ENCODE measurements at regions not wholly inside any gene's neighbourhood (a gene's known extent, or its start where the extent isn't known, plus 50 kb on each side); places are given as distances from the start of the nearest gene placed in this dataset.

DNA sequence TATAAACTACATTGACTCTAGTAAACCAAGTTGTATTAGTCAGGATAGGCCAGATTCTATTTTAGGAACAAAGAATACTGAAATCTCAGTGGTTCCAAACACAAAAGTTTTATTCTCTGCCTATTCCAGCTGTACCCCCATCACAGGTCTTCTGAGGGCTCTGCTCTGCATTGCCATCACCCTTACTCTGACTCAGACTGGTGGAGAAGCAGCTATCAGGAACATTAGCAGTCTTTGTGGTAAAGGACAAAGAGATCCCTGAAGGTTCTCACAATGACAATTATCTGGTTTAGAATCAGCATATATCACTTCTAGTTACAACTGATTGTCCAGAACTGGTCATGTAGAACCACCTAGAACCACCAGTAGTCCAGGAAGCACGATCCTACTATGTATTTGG is 251.1 kb downstream of the GLUD2 start:
- Histone ChIP-seq H3K4me3 (no peak overlapping the region), H3K79me2 (no peaks in the 10 kb centered on the region), H3K9me2 (replicated peaks; ENCODE audit: insufficient read depth) (no peaks in the 10 kb centered on the region), H4K20me1 (ENCODE audit: insufficient read depth, poor library complexity, severe bottlenecking) (no peaks in the 10 kb centered on the region), H3K27ac (no peak overlapping the region), H3K4me1 (ENCODE audit: insufficient read depth) (no peaks in the 10 kb centered on the region), H3K9me3 (ENCODE audit: low read depth) (no peaks in the 10 kb centered on the region), H3K4me2 (no peak overlapping the region), H3K36me3 (replicated peaks; ENCODE audit: insufficient read depth, low read depth) (no peaks in the 10 kb centered on the region), H3K27me3 (no peaks in the 10 kb centered on the region), H2AFZ (no peak overlapping the region)
- WGBS (ENCODE audit: low lambda C conversion rate, missing lambda C conversion rate): 66% methylated on average over 1 of the region's 1 CpG
- no peak for DNase-seq (ENCODE audit: low spot score)
- TF ChIP-seq, protein P1, sequence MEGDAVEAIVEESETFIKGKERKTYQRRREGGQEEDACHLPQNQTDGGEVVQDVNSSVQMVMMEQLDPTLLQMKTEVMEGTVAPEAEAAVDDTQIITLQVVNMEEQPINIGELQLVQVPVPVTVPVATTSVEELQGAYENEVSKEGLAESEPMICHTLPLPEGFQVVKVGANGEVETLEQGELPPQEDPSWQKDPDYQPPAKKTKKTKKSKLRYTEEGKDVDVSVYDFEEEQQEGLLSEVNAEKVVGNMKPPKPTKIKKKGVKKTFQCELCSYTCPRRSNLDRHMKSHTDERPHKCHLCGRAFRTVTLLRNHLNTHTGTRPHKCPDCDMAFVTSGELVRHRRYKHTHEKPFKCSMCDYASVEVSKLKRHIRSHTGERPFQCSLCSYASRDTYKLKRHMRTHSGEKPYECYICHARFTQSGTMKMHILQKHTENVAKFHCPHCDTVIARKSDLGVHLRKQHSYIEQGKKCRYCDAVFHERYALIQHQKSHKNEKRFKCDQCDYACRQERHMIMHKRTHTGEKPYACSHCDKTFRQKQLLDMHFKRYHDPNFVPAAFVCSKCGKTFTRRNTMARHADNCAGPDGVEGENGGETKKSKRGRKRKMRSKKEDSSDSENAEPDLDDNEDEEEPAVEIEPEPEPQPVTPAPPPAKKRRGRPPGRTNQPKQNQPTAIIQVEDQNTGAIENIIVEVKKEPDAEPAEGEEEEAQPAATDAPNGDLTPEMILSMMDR (IDR thresholded peaks at IDR 0.05; ENCODE audit: poor library complexity): no peak
- no peak for TF ChIP-seq EZH2 (IDR thresholded peaks at IDR 0.05; ENCODE audit: borderline replicate concordance)
- no peak for TF ChIP-seq EZH2phosphoT487 (IDR thresholded peaks at IDR 0.05; ENCODE audit: low read depth, severe bottlenecking, unreplicated experiment)

DNA sequence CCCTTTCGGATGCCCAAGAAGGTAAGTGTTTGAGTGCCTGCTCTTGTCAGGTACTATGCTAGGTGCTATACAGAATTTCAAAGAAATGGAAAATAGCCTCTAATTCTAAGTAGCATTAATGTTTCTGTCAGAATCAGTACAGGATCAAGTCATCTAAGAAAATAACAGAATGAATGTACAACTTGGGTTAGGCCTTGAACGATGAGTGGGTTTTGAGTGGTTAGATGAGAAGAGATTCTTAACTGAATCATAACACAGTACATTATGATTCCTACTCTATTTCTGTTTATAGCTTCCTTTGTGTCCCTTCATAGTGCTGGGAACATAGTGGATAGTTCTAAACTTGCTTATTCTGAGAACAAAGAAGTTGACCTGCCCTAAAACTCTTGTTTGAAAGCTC is 253.9 kb downstream of the GLUD2 start:
- Histone ChIP-seq H3K4me3 (no peak overlapping the region), H2AFZ (no peak overlapping the region), H4K20me1 (ENCODE audit: insufficient read depth, poor library complexity, severe bottlenecking) (no peaks in the 10 kb centered on the region), H3K79me2 (no peaks in the 10 kb centered on the region), H3K27me3 (no peaks in the 10 kb centered on the region), H3K9me3 (ENCODE audit: low read depth) (no peaks in the 10 kb centered on the region), H3K27ac (no peak overlapping the region), H3K4me2 (no peak overlapping the region), H3K4me1 (ENCODE audit: insufficient read depth) (no peaks in the 10 kb centered on the region), H3K36me3 (replicated peaks; ENCODE audit: insufficient read depth, low read depth) (no peaks in the 10 kb centered on the region), H3K9me2 (replicated peaks; ENCODE audit: insufficient read depth) (no peaks in the 10 kb centered on the region)
- no peak for DNase-seq (ENCODE audit: low spot score)
- 90% methylated on average over 2 of the region's 2 CpGs for WGBS (ENCODE audit: low lambda C conversion rate, missing lambda C conversion rate)
- TF ChIP-seq, protein P1 (IDR thresholded peaks at IDR 0.05; ENCODE audit: poor library complexity): no peak
- no peak for TF ChIP-seq EZH2phosphoT487 (IDR thresholded peaks at IDR 0.05; ENCODE audit: low read depth, severe bottlenecking, unreplicated experiment)
- no peak for TF ChIP-seq EZH2 (IDR thresholded peaks at IDR 0.05; ENCODE audit: borderline replicate concordance)

DNA sequence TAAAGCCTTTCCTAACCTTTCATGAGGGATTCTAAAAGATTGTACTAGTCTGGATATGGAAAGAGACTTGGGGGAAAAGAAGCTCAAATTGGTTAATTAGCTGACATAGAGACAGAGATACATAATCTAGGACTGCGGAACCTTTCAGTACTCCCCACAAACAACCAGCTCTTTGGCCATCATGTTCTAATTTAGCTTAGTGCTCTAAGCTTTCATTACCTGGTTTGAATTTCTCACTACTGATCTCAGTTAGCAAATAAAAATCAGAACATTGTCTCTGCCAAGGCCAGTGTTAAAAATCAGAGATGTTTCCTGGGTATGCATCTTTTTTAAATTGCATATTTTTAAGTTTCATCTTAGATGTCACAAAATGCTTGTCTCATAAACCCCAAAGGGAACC is 254.4 kb downstream of the GLUD2 start:
- Histone ChIP-seq H3K4me1 (ENCODE audit: insufficient read depth) (no peaks in the 10 kb centered on the region), H3K9me2 (replicated peaks; ENCODE audit: insufficient read depth) (no peaks in the 10 kb centered on the region), H3K27ac (no peak overlapping the region), H3K27me3 (no peaks in the 10 kb centered on the region), H3K79me2 (no peaks in the 10 kb centered on the region), H3K9me3 (ENCODE audit: low read depth) (no peaks in the 10 kb centered on the region), H3K4me2 (no peak overlapping the region), H4K20me1 (ENCODE audit: insufficient read depth, poor library complexity, severe bottlenecking) (no peaks in the 10 kb centered on the region), H3K36me3 (replicated peaks; ENCODE audit: insufficient read depth, low read depth) (no peaks in the 10 kb centered on the region), H3K4me3 (no peak overlapping the region), H2AFZ (no peak overlapping the region)
- DNase-seq (ENCODE audit: low spot score): no peak
- 96% methylated on average over 1 of the region's 1 CpG for WGBS (ENCODE audit: low lambda C conversion rate, missing lambda C conversion rate)
- TF ChIP-seq EZH2phosphoT487 (IDR thresholded peaks at IDR 0.05; ENCODE audit: low read depth, severe bottlenecking, unreplicated experiment): no peak

DNA sequence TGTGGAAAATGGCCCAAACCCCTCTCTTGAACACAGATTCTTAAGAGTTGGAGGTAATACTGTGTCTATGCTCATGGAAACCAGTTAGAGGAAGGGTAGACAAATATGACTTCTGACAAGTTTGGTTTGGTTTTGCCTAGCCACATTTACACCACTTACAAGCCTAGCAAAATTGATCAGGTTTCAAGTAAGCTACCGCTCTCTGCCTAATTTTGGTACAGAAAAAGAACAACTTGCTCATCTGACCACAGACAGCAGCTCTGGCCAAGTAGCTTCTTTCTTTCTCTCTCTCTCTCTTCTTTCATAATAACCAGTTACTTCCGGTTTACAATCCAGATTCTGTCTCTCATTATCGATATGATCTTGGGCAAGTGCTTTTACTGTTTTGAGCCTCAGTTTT is 260.0 kb downstream of the GLUD2 start:
- no peaks in the 10 kb centered on the region for H3K4me1 ChIP-seq (ENCODE audit: insufficient read depth)
- 75% methylated on average over 3 of the region's 3 CpGs for WGBS (ENCODE audit: low lambda C conversion rate, missing lambda C conversion rate)
- no peaks in the 10 kb centered on the region for H3K9me3 ChIP-seq (ENCODE audit: low read depth)
- no peak for DNase-seq (ENCODE audit: low spot score)
- no peaks in the 10 kb centered on the region for H4K20me1 ChIP-seq (ENCODE audit: insufficient read depth, poor library complexity, severe bottlenecking)
- TF ChIP-seq, protein P1 (IDR thresholded peaks at IDR 0.05; ENCODE audit: poor library complexity): no peak
- TF ChIP-seq EZH2 (IDR thresholded peaks at IDR 0.05; ENCODE audit: borderline replicate concordance) (no peak), EZH2phosphoT487 (IDR thresholded peaks at IDR 0.05; ENCODE audit: low read depth, severe bottlenecking, unreplicated experiment) (no peak)
- no peaks in the 10 kb centered on the region for H3K9me2 ChIP-seq (replicated peaks; ENCODE audit: insufficient read depth)
- no peak overlapping the region for H2AFZ ChIP-seq
- no peak overlapping the region for H3K4me2 ChIP-seq
- H3K4me3 ChIP-seq: no peak overlapping the region
- no peaks in the 10 kb centered on the region for H3K36me3 ChIP-seq (replicated peaks; ENCODE audit: insufficient read depth, low read depth)
- no peaks in the 10 kb centered on the region for H3K27me3 ChIP-seq
- H3K27ac ChIP-seq: no peak overlapping the region
- no peaks in the 10 kb centered on the region for H3K79me2 ChIP-seq

All from hepatocyte (in vitro differentiated cells).